Upper lobe of right lung (tissue), 1 donor: ENCODE measurements at regions not wholly inside any gene's neighbourhood (a gene's known extent, or its start where the extent isn't known, plus 50 kb on each side); places are given as distances from the start of the nearest gene placed in this dataset.

Experiments used
- ATAC-seq: fragments of 200-7000 bp; cut with Tn5 transposase; one replicate; pipeline ENCODE4 v1.9.1; 2020; ENCODE audit warnings: mild to moderate bottlenecking, moderate library complexity
- DNase-seq: peaks from one replicate; pipeline ENCODE4 v3.0.0-alpha.2; 2020
- H3K27ac ChIP-seq: fragments of 200-600 bp; one replicate; pipeline ENCODE4 v1.8.0; 2022
- H3K27me3 ChIP-seq: fragments of 200-600 bp; one replicate; pipeline ENCODE4 v1.8.0; 2022; ENCODE audit warnings: mild to moderate bottlenecking
- H3K36me3 ChIP-seq: fragments of 200-600 bp; one replicate; pipeline ENCODE4 v1.8.0; 2022
- H3K4me1 ChIP-seq: fragments of 200-600 bp; one replicate; pipeline ENCODE4 v1.8.0; 2022
- H3K4me3 ChIP-seq: fragments of 200-600 bp; one replicate; pipeline ENCODE4 v1.8.0; 2022; ENCODE audit warnings: mild to moderate bottlenecking
- H3K9me3 ChIP-seq: fragments of 200-600 bp; one replicate; pipeline ENCODE4 v1.8.0; 2022
- CTCF ChIP-seq: fragments of 200-600 bp; IDR thresholded peaks from one replicate; pipeline ENCODE4 v1.8.0; 2022; ENCODE audit warnings: antibody characterized with exemption
- intact Hi-C: fragments of 100-400 bp; cut with DNase I; formaldehyde crosslinking; loops from one replicate; pipeline ENCODE4 v1.11.0; 2022
- donor health status: DM: no; HTN: yes; CAD: no; lungs with severe emphysema.

DNA sequence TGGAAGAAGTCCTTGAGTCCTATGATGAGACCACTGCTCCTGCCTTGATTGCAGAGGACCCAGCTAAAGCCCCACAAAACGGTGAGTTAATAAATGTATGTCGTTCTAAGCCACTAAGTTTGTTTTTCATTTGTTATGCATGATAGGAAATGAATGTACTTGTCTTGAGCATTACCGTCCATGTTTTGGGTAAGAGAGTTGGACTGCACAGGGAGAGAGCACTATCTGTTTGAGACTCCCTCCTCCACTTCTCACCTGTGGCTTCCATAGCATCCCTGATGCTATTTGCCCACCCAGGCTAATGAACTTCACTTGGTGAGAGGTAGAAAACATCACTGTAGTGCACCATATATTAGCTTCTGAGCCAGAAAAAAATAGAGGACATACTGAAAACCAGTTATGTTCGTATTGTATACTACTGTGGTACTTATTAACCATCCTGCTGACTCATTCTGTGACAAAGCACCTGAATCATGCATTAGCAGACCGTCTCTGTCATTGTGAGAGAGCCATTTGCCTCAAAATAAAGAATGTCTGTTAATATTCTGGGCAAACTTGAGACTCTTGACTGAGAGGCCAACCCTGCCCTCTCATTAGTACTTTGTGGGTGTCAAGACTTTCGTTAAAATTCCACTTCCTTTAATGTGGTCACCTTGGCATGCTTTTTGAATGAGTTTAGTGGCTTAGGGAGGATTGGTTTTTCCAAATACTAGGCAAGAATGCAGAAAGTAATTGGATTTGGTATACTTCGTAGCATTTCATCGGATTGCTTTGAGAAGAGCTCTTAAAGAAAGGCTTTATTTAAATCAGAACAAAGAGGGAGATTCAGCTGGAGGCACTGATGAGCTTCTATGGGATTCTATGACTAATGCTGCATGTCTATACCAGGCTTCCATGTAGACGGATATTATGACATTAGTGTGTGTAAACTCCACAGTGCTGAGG lies 99.3 kb upstream of the GRPR start:
- H3K4me1 ChIP-seq: no peaks in the 10 kb centered on the region
- no peaks in the 10 kb centered on the region for H3K27me3 ChIP-seq
- no peak overlapping the region for H3K4me3 ChIP-seq
- ATAC-seq: no peak
- intact Hi-C loops: no loop called here
- H3K36me3 ChIP-seq: no peaks in the 10 kb centered on the region
- no peaks in the 10 kb centered on the region for H3K9me3 ChIP-seq
- TF ChIP-seq CTCF: no peak
- H3K27ac ChIP-seq: no peak overlapping the region
- no peak for DNase-seq

DNA sequence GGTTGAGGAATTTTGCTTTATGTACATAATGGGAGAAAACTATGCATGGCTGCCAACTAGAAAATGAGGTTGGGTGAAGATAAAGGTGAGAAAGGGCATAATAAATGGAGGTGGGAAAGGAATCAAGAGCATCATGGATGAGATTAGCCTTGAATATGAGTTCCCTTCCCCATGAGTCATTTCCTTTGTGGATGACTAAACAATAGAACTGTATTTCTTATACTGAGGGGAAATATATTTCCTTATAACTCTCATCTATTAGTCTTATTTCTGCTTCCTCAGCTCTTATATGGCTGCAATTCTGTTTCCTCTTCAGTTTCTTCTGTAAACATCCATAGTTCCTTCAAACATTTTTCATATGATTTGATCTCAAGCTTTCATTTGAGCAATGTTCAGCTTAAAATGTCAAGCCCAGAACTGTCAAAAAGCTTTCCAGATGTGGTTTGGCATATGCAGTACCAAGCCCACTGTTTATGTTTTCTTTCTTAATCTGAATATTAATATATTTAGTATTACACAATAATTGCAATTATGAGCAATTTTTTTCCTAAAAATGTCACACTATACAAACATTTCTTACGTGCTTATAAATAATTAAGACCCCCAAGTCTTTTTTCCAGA lies 100.7 kb upstream of the GRPR start:
- ATAC-seq (no peak), DNase-seq (no peak)
- Histone ChIP-seq H3K27ac (no peak overlapping the region), H3K36me3 (no peaks in the 10 kb centered on the region), H3K9me3 (no peaks in the 10 kb centered on the region), H3K4me3 (no peak overlapping the region), H3K27me3 (no peaks in the 10 kb centered on the region), H3K4me1 (no peaks in the 10 kb centered on the region)
- intact Hi-C loops: no loop called here
- no peak for TF ChIP-seq CTCF

DNA sequence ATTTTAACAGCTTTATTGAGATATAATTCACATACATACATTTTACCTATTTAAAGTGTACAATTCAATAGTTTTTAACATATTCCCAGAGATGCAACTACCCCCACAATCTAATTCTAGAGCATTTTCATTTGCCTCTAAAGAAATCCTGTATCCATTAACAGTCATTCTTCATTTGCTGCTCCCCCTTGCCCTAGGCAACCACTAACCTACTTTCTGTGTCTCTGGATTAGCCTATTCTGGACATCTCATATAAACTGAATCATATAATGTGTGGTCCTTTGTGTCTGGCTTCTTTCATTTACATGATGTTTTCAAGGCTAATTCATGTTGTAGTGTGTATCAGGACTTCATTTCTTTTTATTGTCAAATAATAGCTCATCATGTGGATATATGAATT lies 105.1 kb upstream of the GRPR start:
- Histone ChIP-seq H3K27me3 (no peaks in the 10 kb centered on the region), H3K4me1 (no peaks in the 10 kb centered on the region), H3K4me3 (no peak overlapping the region), H3K27ac (no peak overlapping the region), H3K9me3 (no peaks in the 10 kb centered on the region), H3K36me3 (no peaks in the 10 kb centered on the region)
- intact Hi-C loops: no loop called here
- no peak for ATAC-seq
- no peak for TF ChIP-seq CTCF
- no peak for DNase-seq

DNA sequence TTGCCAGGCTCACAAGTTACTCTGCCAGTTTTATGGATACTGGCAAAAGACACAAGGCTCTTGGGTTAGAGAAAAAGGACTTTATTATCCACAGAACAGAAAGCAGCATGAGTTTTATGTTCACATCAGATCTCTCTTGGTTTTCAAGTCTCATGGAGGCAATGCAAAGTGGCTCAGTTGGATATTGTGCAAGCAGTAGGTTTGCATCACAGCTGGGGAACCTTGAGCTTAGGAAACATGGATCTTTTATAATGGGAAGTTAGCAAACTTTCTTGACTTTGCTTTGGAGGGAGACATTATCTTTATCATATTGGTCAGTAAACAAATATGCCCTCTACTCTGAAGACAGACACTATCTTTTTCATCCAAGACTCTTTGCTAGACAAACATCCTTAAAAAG lies 109.2 kb upstream of the GRPR start:
- H3K27ac ChIP-seq: no peak overlapping the region
- H3K4me3 ChIP-seq: no peak overlapping the region
- no peak for TF ChIP-seq CTCF
- intact Hi-C loops: no loop called here
- H3K36me3 ChIP-seq: no peaks in the 10 kb centered on the region
- H3K27me3 ChIP-seq: no peaks in the 10 kb centered on the region
- no peaks in the 10 kb centered on the region for H3K9me3 ChIP-seq
- DNase-seq (no peak), ATAC-seq (no peak)
- H3K4me1 ChIP-seq: no peaks in the 10 kb centered on the region

DNA sequence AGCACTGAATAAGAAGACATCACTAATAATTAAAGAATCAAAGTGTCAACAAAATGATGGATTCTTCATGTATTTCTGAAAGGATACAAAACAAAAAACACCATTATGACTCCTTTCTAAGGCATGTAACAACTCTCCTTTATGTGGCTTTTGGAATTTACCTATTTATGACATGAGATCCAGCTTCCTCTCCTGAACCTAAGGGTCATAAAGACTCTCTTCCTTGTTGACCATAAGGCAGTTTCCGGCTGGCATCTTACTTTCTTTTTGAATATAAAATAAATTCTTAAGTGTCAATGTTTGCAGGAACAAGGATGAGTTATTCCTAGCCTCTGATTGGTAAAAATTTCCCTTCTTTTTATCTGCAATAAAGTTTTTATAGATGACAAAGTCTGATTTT lies 111.1 kb upstream of the GRPR start:
- no peak overlapping the region for H3K27ac ChIP-seq
- H3K9me3 ChIP-seq: no peaks in the 10 kb centered on the region
- DNase-seq (no peak), ATAC-seq (no peak)
- TF ChIP-seq CTCF: no peak
- intact Hi-C loops: no loop called here
- no peak overlapping the region for H3K4me3 ChIP-seq
- no peaks in the 10 kb centered on the region for H3K4me1 ChIP-seq
- no peaks in the 10 kb centered on the region for H3K27me3 ChIP-seq
- no peaks in the 10 kb centered on the region for H3K36me3 ChIP-seq
